ENCODE measurements at regions not wholly inside any gene's neighbourhood (a gene's known extent, or its start where the extent isn't known, plus 50 kb on each side); places are given as distances from the start of the nearest gene placed in this dataset.

DNA sequence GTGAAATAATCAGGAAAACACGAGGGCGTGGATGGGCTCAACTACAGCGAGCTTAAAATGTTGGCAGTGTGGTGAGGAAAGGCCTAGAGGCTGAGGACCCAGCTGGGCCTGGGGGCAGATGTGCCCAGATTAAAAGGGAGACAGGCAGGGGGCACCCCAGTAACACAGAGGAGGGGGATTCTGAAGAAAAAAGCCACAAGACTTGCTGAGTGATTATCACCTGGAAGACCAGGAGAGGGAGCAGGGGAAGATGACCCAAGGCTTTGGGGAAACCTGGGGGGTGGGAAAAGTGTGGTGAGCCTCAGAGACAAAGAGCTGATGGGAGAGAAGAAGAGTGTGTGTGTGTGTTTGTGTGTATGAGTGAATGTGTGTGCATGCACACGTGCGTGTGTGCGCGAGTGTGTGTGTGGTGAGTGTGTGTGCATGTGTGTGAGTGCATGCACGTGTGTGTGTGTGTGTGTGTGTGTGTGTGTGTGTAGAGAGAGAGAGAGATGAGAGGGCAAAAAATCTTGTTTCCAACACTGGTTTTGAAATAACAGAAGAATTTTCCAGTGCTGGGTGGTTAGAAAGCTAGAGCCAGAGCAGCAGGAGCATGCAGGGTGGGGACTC is 500.5 kb downstream of the BUD13 start:
- TF ChIP-seq, protein P1, sequence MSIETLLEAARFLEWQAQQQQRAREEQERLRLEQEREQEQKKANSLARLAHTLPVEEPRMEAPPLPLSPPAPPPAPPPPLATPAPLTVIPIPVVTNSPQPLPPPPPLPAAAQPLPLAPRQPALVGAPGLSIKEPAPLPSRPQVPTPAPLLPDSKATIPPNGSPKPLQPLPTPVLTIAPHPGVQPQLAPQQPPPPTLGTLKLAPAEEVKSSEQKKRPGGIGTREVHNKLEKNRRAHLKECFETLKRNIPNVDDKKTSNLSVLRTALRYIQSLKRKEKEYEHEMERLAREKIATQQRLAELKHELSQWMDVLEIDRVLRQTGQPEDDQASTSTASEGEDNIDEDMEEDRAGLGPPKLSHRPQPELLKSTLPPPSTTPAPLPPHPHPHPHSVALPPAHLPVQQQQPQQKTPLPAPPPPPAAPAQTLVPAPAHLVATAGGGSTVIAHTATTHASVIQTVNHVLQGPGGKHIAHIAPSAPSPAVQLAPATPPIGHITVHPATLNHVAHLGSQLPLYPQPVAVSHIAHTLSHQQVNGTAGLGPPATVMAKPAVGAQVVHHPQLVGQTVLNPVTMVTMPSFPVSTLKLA (IDR thresholded peaks at IDR 0.05), result peak; percentile 38
- TF ChIP-seq GRHL1 (CRISPR knock-in tag; conservative IDR thresholded peaks at IDR 0.05), result no peak
- TF ChIP-seq, protein P2, sequence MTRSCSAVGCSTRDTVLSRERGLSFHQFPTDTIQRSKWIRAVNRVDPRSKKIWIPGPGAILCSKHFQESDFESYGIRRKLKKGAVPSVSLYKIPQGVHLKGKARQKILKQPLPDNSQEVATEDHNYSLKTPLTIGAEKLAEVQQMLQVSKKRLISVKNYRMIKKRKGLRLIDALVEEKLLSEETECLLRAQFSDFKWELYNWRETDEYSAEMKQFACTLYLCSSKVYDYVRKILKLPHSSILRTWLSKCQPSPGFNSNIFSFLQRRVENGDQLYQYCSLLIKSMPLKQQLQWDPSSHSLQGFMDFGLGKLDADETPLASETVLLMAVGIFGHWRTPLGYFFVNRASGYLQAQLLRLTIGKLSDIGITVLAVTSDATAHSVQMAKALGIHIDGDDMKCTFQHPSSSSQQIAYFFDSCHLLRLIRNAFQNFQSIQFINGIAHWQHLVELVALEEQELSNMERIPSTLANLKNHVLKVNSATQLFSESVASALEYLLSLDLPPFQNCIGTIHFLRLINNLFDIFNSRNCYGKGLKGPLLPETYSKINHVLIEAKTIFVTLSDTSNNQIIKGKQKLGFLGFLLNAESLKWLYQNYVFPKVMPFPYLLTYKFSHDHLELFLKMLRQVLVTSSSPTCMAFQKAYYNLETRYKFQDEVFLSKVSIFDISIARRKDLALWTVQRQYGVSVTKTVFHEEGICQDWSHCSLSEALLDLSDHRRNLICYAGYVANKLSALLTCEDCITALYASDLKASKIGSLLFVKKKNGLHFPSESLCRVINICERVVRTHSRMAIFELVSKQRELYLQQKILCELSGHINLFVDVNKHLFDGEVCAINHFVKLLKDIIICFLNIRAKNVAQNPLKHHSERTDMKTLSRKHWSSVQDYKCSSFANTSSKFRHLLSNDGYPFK (CRISPR knock-in tag; IDR thresholded peaks at IDR 0.05; ENCODE audit: borderline replicate concordance), result no peak
- TF ChIP-seq ISL2 (CRISPR knock-in tag; IDR thresholded peaks at IDR 0.05), result no peak
- TF ChIP-seq ZNF30 (CRISPR knock-in tag; IDR thresholded peaks at IDR 0.05), result no peak
- POLR2A ChIA-PET, result no interaction called here
- CTCF ChIA-PET (ENCODE audit: low intra/inter-chr PET ratio, low total read pairs), result no interaction called here
- Histone ChIP-seq H3K4me3 (replicated peaks in 1 of 3; ENCODE audit: insufficient read depth in 1 of 3, low read depth in 2 of 3, low read length in 3 of 3) (no peak overlapping the region), H3K79me2 (ENCODE audit: insufficient read depth, low read length) (no peaks in the 10 kb centered on the region), H3K36me3 (replicated peaks in 1 of 2; ENCODE audit: control insufficient read depth in 1 of 2, insufficient read depth in 2 of 2, low read length in 2 of 2) (no peaks in the 10 kb centered on the region), H3K27me3 (ENCODE audit: control insufficient read depth in 1 of 2, insufficient read depth in 2 of 2, low read length in 2 of 2) (no peaks in the 10 kb centered on the region; a peak in 1 of 5 replicates), H3K9me3 (ENCODE audit: low read length) (no peaks in the 10 kb centered on the region), H2AFZ (ENCODE audit: low read length) (no peak overlapping the region), H4K20me1 (ENCODE audit: insufficient read depth, low read length) (no peaks in the 10 kb centered on the region), H3K27ac (ENCODE audit: extremely low read length, insufficient read depth, low read length) (no peak overlapping the region), H3K9ac (ENCODE audit: insufficient read depth, low read depth, low read length) (no peak overlapping the region), H3K4me1 (ENCODE audit: insufficient read depth, low read length) (peaks cover 6% of the 10 kb centered on the region; the same call in 1 of the 2 replicates), H3K4me2 (ENCODE audit: low read depth, low read length) (no peak overlapping the region)
- DNase-seq (ENCODE audit: low spot score) (no peak), FAIRE-seq (no peak), ATAC-seq (no peak)
- in situ Hi-C loops (cut with HindIII; ENCODE audit: extremely low pct_ligation_motif_present, low pct_unique_long_range_greater_than_20kb) (no loop called here), intact Hi-C loops (cut with micrococcal nuclease; ENCODE audit: unreplicated experiment) (no loop called here)
- 55% methylated on average over 8 of the region's 8 CpGs for WGBS (ENCODE audit: low lambda C conversion rate)
- no TSS peak for BruUV-seq (replicated peaks)

All from HepG2 (cell line).